ENCODE measurements at regions not wholly inside any gene's neighbourhood (a gene's known extent, or its start where the extent isn't known, plus 50 kb on each side); places are given as distances from the start of the nearest gene placed in this dataset.

- Histone ChIP-seq H3K4me2 (ENCODE audit: low read length) (no peak overlapping the region), H3K9me3 (ENCODE audit: low read length) (no peaks in the 10 kb centered on the region), H4K20me1 (ENCODE audit: insufficient read depth, low read length) (no peaks in the 10 kb centered on the region), H3K27me3 (ENCODE audit: insufficient read depth, low read length) (no peaks in the 10 kb centered on the region), H3K4me3 (ENCODE audit: low read depth, low read length, poor library complexity, severe bottlenecking) (no peak overlapping the region), H3K36me3 (ENCODE audit: insufficient read depth, low read length) (no peaks in the 10 kb centered on the region), H3K4me1 (ENCODE audit: insufficient read depth, low read length, severe bottlenecking) (no peaks in the 10 kb centered on the region), H3K9ac (ENCODE audit: low read length) (no peak overlapping the region), H3K27ac (ENCODE audit: low read depth, low read length, poor library complexity, severe bottlenecking) (no peak overlapping the region), H3K79me2 (ENCODE audit: insufficient read depth, low read length) (no peaks in the 10 kb centered on the region), H3K9me2 (ENCODE audit: low read depth, low read length) (no peaks in the 10 kb centered on the region), H2AFZ (ENCODE audit: low read length) (no peak overlapping the region), H3F3A (ENCODE audit: insufficient read depth, low read length) (no peaks in the 10 kb centered on the region)
- TF ChIP-seq EZH2 (IDR thresholded peaks at IDR 0.05; ENCODE audit: borderline replicate concordance, low read length): no peak
- TF ChIP-seq CTCF (IDR thresholded peaks at IDR 0.05; ENCODE audit: low read length): no peak
Observed at GRCh38 chr4:124330045-124330444, 382.5 kb downstream of the ANKRD50 start.

- no peaks in the 10 kb centered on the region for H3K9me3 ChIP-seq (ENCODE audit: low read length)
- no peaks in the 10 kb centered on the region for H3F3A ChIP-seq (ENCODE audit: insufficient read depth, low read length)
- no peak overlapping the region for H3K9ac ChIP-seq (ENCODE audit: low read length)
- no peaks in the 10 kb centered on the region for H3K36me3 ChIP-seq (ENCODE audit: insufficient read depth, low read length)
- no peak overlapping the region for H2AFZ ChIP-seq (ENCODE audit: low read length)
- no peaks in the 10 kb centered on the region for H3K4me1 ChIP-seq (ENCODE audit: insufficient read depth, low read length, severe bottlenecking)
- no peak overlapping the region for H3K27ac ChIP-seq (ENCODE audit: low read depth, low read length, poor library complexity, severe bottlenecking)
- no peaks in the 10 kb centered on the region for H4K20me1 ChIP-seq (ENCODE audit: insufficient read depth, low read length)
- no peaks in the 10 kb centered on the region for H3K9me2 ChIP-seq (ENCODE audit: low read depth, low read length)
- no peak overlapping the region for H3K4me2 ChIP-seq (ENCODE audit: low read length)
- no peak overlapping the region for H3K4me3 ChIP-seq (ENCODE audit: low read depth, low read length, poor library complexity, severe bottlenecking)
- no peaks in the 10 kb centered on the region for H3K79me2 ChIP-seq (ENCODE audit: insufficient read depth, low read length)
- H3K27me3 ChIP-seq (ENCODE audit: insufficient read depth, low read length): no peaks in the 10 kb centered on the region
- TF ChIP-seq EZH2 (IDR thresholded peaks at IDR 0.05; ENCODE audit: borderline replicate concordance, low read length) (no peak), CTCF (IDR thresholded peaks at IDR 0.05; ENCODE audit: low read length) (no peak)
Observed at GRCh38 chr4:124331781-124332180, 380.8 kb downstream of the ANKRD50 start.

GRCh38 chr4:124333466-124333865, 379.1 kb downstream of the ANKRD50 start:
- Histone ChIP-seq H2AFZ (ENCODE audit: low read length) (no peak overlapping the region), H3K27me3 (ENCODE audit: insufficient read depth, low read length) (no peaks in the 10 kb centered on the region), H3K4me1 (ENCODE audit: insufficient read depth, low read length, severe bottlenecking) (no peaks in the 10 kb centered on the region), H3K9me2 (ENCODE audit: low read depth, low read length) (no peaks in the 10 kb centered on the region), H3K36me3 (ENCODE audit: insufficient read depth, low read length) (no peaks in the 10 kb centered on the region), H3K4me2 (ENCODE audit: low read length) (no peak overlapping the region), H3K4me3 (ENCODE audit: low read depth, low read length, poor library complexity, severe bottlenecking) (no peak overlapping the region), H4K20me1 (ENCODE audit: insufficient read depth, low read length) (no peaks in the 10 kb centered on the region), H3K27ac (ENCODE audit: low read depth, low read length, poor library complexity, severe bottlenecking) (no peak overlapping the region), H3K9me3 (ENCODE audit: low read length) (no peaks in the 10 kb centered on the region), H3K79me2 (ENCODE audit: insufficient read depth, low read length) (no peaks in the 10 kb centered on the region), H3K9ac (ENCODE audit: low read length) (no peak overlapping the region), H3F3A (ENCODE audit: insufficient read depth, low read length) (no peaks in the 10 kb centered on the region)
- TF ChIP-seq EZH2 (IDR thresholded peaks at IDR 0.05; ENCODE audit: borderline replicate concordance, low read length) (no peak), CTCF (IDR thresholded peaks at IDR 0.05; ENCODE audit: low read length) (no peak)
